GM12892 (cell line): ENCODE measurements at regions not wholly inside any gene's neighbourhood (a gene's known extent, or its start where the extent isn't known, plus 50 kb on each side); places are given as distances from the start of the nearest gene placed in this dataset.

Source experiments
- POLR2A ChIP-seq: IDR thresholded peaks from 2 replicates; pipeline ENCODE4 v1.6.1; 2011; ENCODE audit warnings: low read depth, low read length, control low read depth
- POLR2AphosphoS5 ChIP-seq: IDR thresholded peaks from 2 replicates; pipeline ENCODE4 v1.6.1; 2011; ENCODE audit warnings: low read depth, low read length, control low read depth
- TAF1 ChIP-seq: IDR thresholded peaks from 2 replicates; pipeline ENCODE4 v1.6.1; 2011; ENCODE audit warnings: low read depth, mild to moderate bottlenecking, control low read depth, low read length, borderline replicate concordance

- TF ChIP-seq POLR2A (no peak), POLR2AphosphoS5 (no peak), TAF1 (no peak)
Observed at GRCh38 chr2:129796225-129796624, 183.2 kb upstream of the RAB6C start.
